ENCODE measurements at regions not wholly inside any gene's neighbourhood (a gene's known extent, or its start where the extent isn't known, plus 50 kb on each side); places are given as distances from the start of the nearest gene placed in this dataset.
"Not testable (repeated sequence)": the region's sequence is repeated elsewhere in the genome, so short reads cannot be mapped to it uniquely, and the experiment has no call there.

DNA sequence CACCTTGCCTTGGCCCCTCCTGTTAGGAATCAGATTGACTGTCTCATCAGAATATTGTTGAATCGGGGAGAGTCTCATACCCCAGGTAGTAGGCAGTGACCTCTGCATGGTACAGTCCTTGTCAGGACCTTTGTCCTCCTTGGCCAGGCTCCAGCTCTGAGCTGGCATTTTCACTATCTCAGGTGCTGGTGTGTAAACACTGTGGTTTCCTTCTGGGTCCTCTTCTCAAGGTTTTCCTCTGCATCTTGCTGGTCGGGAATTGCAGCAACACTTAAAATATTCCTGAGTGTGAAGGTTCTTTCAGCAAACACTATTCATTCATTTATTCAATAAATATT lies 69.7 kb upstream of the TAMM41 start:
- ATAC-seq; H3K4me1 ChIP-seq (ENCODE audit: control insufficient read depth in 1 of 2, insufficient read depth in 2 of 2, low read length in 2 of 2); H3K27me3 ChIP-seq (ENCODE audit: insufficient read depth, low read length); H3K4me2 ChIP-seq (ENCODE audit: low read length); POLR2A ChIA-PET; H3K9me3 ChIP-seq (ENCODE audit: control insufficient read depth in 1 of 2, insufficient read depth in 1 of 2, low read depth in 1 of 2, low read length in 2 of 2); H3K27ac ChIP-seq (ENCODE audit: low read depth, low read length); H3K4me3 ChIP-seq (replicated peaks in 1 of 2; ENCODE audit: low read depth in 1 of 2, low read length in 2 of 2); BruUV-seq (replicated peaks); H2AFZ ChIP-seq (ENCODE audit: low read depth, low read length, poor library complexity, severe bottlenecking); CTCF ChIA-PET; intact Hi-C loops (cut with micrococcal nuclease); H4K20me1 ChIP-seq (ENCODE audit: insufficient read depth); H3K9ac ChIP-seq (ENCODE audit: low read length); DNase-seq (ENCODE audit: low read depth, low spot score); H3K79me2 ChIP-seq (ENCODE audit: insufficient read depth, low read length); H3K36me3 ChIP-seq (ENCODE audit: control insufficient read depth in 1 of 2, insufficient read depth in 2 of 2, low read length in 2 of 2); RAD21 ChIA-PET (ENCODE audit: low non-redundant PET in 1 of 2, low total read pairs in 2 of 2, uncharacterized antibody in 2 of 2, unreplicated experiment in 2 of 2); H3K9me2 ChIP-seq (ENCODE audit: insufficient read depth): not testable (repeated sequence)

DNA sequence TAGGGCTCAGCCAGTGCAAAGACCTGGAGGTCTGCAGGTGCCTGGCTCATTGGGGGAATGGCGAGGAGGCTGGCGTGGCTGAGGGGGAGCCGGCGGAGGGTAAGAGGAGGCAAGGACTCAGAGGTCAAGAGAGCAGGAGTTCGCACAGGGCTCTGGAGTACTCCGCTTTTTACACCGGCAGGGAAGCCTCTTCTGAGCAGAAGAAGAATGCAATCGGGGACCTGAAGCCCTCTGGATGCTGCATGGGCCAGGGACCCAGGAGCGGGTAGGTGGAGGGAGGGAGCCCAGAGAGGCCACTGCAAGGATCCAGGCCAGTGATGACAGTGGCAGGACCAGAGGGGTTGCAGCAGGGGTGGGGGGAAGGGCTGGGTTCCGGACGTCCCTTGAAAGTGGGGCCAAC lies 70.4 kb upstream of the TAMM41 start:
- Histone ChIP-seq H3K9me3 (ENCODE audit: control insufficient read depth in 1 of 2, insufficient read depth in 1 of 2, low read depth in 1 of 2, low read length in 2 of 2) (no peaks in the 10 kb centered on the region), H4K20me1 (ENCODE audit: insufficient read depth) (no peaks in the 10 kb centered on the region), H3K9me2 (ENCODE audit: insufficient read depth) (no peaks in the 10 kb centered on the region), H3K27ac (ENCODE audit: low read depth, low read length) (no peak overlapping the region), H2AFZ (ENCODE audit: low read depth, low read length, poor library complexity, severe bottlenecking) (no peak overlapping the region), H3K4me1 (ENCODE audit: control insufficient read depth in 1 of 2, insufficient read depth in 2 of 2, low read length in 2 of 2) (no peaks in the 10 kb centered on the region), H3K9ac (ENCODE audit: low read length) (no peak overlapping the region), H3K36me3 (ENCODE audit: control insufficient read depth in 1 of 2, insufficient read depth in 2 of 2, low read length in 2 of 2) (no peaks in the 10 kb centered on the region), H3K4me3 (replicated peaks in 1 of 2; ENCODE audit: low read depth in 1 of 2, low read length in 2 of 2) (no peak overlapping the region), H3K27me3 (ENCODE audit: insufficient read depth, low read length) (0 out of 2 replicates have a peak, but pooled peaks cover 3% of the 10 kb centered on the region), H3K4me2 (ENCODE audit: low read length) (no peak overlapping the region), H3K79me2 (ENCODE audit: insufficient read depth, low read length) (no peaks in the 10 kb centered on the region)
- RAD21 ChIA-PET (ENCODE audit: low non-redundant PET in 1 of 2, low total read pairs in 2 of 2, uncharacterized antibody in 2 of 2, unreplicated experiment in 2 of 2): no interaction called here
- TF ChIP-seq CBX3 (IDR thresholded peaks at IDR 0.05; ENCODE audit: low read depth): no peak
- no peak for TF ChIP-seq FOSL1 (IDR thresholded peaks at IDR 0.05; ENCODE audit: low read depth)
- DNase-seq (ENCODE audit: low read depth, low spot score) (no peak), ATAC-seq (no peak)
- CTCF ChIA-PET: no interaction called here
- intact Hi-C loops (cut with micrococcal nuclease): no loop called here
- no TSS peak for BruUV-seq (replicated peaks)
- POLR2A ChIA-PET: no interaction called here

DNA sequence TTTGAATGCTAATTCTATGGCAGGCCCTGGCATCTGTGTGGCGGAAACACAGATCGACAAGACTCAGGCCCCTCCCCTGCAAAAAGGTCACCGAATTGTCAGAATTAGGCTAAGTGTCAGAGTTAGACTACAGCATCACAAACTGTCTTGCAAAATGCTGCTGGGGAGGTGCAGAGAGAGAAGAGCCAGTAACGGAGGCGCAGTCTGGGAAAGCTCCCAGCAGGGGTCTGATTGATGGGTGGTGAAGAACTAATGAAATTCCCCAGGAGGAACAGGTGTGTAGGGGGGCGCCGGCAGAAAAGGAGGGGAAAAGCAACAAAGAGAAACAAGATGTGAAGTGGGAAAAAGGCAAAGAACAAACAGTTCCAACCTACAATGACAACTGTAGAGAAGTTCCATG lies 72.7 kb upstream of the TAMM41 start:
- Histone ChIP-seq H3K36me3 (ENCODE audit: control insufficient read depth in 1 of 2, insufficient read depth in 2 of 2, low read length in 2 of 2) (no peaks in the 10 kb centered on the region), H3K4me1 (ENCODE audit: control insufficient read depth in 1 of 2, insufficient read depth in 2 of 2, low read length in 2 of 2) (no peaks in the 10 kb centered on the region), H4K20me1 (ENCODE audit: insufficient read depth) (no peaks in the 10 kb centered on the region), H3K79me2 (ENCODE audit: insufficient read depth, low read length) (no peaks in the 10 kb centered on the region), H3K9ac (ENCODE audit: low read length) (no peak overlapping the region), H3K9me2 (ENCODE audit: insufficient read depth) (no peaks in the 10 kb centered on the region), H3K4me3 (replicated peaks in 1 of 2; ENCODE audit: low read depth in 1 of 2, low read length in 2 of 2) (no peak overlapping the region), H3K4me2 (ENCODE audit: low read length) (no peak overlapping the region), H3K27me3 (ENCODE audit: insufficient read depth, low read length) (peaks cover 9% of the 10 kb centered on the region), H3K27ac (ENCODE audit: low read depth, low read length) (no peak overlapping the region), H2AFZ (ENCODE audit: low read depth, low read length, poor library complexity, severe bottlenecking) (no peak overlapping the region), H3K9me3 (ENCODE audit: control insufficient read depth in 1 of 2, insufficient read depth in 1 of 2, low read depth in 1 of 2, low read length in 2 of 2) (no peaks in the 10 kb centered on the region)
- BruUV-seq (replicated peaks): no TSS peak
- DNase-seq (ENCODE audit: low read depth, low spot score) (no peak), ATAC-seq (no peak)
- RAD21 ChIA-PET (ENCODE audit: low non-redundant PET in 1 of 2, low total read pairs in 2 of 2, uncharacterized antibody in 2 of 2, unreplicated experiment in 2 of 2): no interaction called here
- intact Hi-C loops (cut with micrococcal nuclease): no loop called here
- POLR2A ChIA-PET: no interaction called here
- no peak for TF ChIP-seq FOSL1 (IDR thresholded peaks at IDR 0.05; ENCODE audit: low read depth)
- TF ChIP-seq, protein P1, sequence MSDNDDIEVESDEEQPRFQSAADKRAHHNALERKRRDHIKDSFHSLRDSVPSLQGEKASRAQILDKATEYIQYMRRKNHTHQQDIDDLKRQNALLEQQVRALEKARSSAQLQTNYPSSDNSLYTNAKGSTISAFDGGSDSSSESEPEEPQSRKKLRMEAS (IDR thresholded peaks at IDR 0.05): no peak
- TF ChIP-seq EZH2 (IDR thresholded peaks at IDR 0.05): no peak
- no peak for TF ChIP-seq ZNF274 (IDR thresholded peaks at IDR 0.05; ENCODE audit: low read depth, low read length)
- TF ChIP-seq, protein P2, sequence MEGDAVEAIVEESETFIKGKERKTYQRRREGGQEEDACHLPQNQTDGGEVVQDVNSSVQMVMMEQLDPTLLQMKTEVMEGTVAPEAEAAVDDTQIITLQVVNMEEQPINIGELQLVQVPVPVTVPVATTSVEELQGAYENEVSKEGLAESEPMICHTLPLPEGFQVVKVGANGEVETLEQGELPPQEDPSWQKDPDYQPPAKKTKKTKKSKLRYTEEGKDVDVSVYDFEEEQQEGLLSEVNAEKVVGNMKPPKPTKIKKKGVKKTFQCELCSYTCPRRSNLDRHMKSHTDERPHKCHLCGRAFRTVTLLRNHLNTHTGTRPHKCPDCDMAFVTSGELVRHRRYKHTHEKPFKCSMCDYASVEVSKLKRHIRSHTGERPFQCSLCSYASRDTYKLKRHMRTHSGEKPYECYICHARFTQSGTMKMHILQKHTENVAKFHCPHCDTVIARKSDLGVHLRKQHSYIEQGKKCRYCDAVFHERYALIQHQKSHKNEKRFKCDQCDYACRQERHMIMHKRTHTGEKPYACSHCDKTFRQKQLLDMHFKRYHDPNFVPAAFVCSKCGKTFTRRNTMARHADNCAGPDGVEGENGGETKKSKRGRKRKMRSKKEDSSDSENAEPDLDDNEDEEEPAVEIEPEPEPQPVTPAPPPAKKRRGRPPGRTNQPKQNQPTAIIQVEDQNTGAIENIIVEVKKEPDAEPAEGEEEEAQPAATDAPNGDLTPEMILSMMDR (IDR thresholded peaks at IDR 0.05 in 2 of 3, conservative IDR thresholded peaks at IDR 0.05 in 1 of 3; ENCODE audit: borderline replicate concordance in 1 of 3, insufficient read depth in 1 of 3, low read depth in 2 of 3, low read length in 2 of 3): no peak
- TF ChIP-seq CBX3 (IDR thresholded peaks at IDR 0.05; ENCODE audit: low read depth): no peak
- TF ChIP-seq ELF1 (IDR thresholded peaks at IDR 0.05; ENCODE audit: borderline replicate concordance, low read depth): no peak
- no peak for TF ChIP-seq YY1 (IDR thresholded peaks at IDR 0.05; ENCODE audit: extremely low read depth, insufficient replicate concordance, low read depth, low read length)
- TF ChIP-seq CEBPB (IDR thresholded peaks at IDR 0.05; ENCODE audit: low read depth): no peak
- TF ChIP-seq SIN3A (IDR thresholded peaks at IDR 0.05; ENCODE audit: low read depth): no peak
- no peak for TF ChIP-seq RAD21 (IDR thresholded peaks at IDR 0.05; ENCODE audit: low read depth)
- TF ChIP-seq POLR2A (IDR thresholded peaks at IDR 0.05; ENCODE audit: borderline replicate concordance, extremely low read depth, insufficient read depth, insufficient read length): no peak
- no peak for TF ChIP-seq JUND (IDR thresholded peaks at IDR 0.05)
- TF ChIP-seq, protein P3, sequence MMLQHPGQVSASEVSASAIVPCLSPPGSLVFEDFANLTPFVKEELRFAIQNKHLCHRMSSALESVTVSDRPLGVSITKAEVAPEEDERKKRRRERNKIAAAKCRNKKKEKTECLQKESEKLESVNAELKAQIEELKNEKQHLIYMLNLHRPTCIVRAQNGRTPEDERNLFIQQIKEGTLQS (IDR thresholded peaks at IDR 0.05): no peak
- CTCF ChIA-PET: no interaction called here
